ENCODE measurements at regions not wholly inside any gene's neighbourhood (a gene's known extent, or its start where the extent isn't known, plus 50 kb on each side); places are given as distances from the start of the nearest gene placed in this dataset.

GRCh38 chr1:55695151-55695550, 480.0 kb upstream of the USP24 start:
- DNase-seq: no peak

GRCh38 chr1:55694310-55694801, 479.2 kb upstream of the USP24 start:
- no peak for DNase-seq

- DNase-seq: no peak
These were observed 477.6 kb upstream of the USP24 start for GRCh38 chr1:55692726-55693125.

GRCh38 chr1:55690366-55690765, 475.2 kb upstream of the USP24 start:
- DNase-seq: no peak

- DNase-seq: no peak
These were observed 474.6 kb upstream of the USP24 start for GRCh38 chr1:55689800-55690199.

- DNase-seq: no peak
These were observed 470.4 kb upstream of the USP24 start for GRCh38 chr1:55685560-55685959.

- no peak for DNase-seq
These were observed 469.0 kb upstream of the USP24 start for GRCh38 chr1:55684131-55684650.

GRCh38 chr1:55682198-55682597, 467.0 kb upstream of the USP24 start:
- DNase-seq: no peak

- DNase-seq: no peak
These were observed 464.8 kb upstream of the USP24 start for GRCh38 chr1:55679971-55680370.

- no peak for DNase-seq
These were observed 458.3 kb upstream of the USP24 start for GRCh38 chr1:55673416-55673815.

- DNase-seq: no peak
These were observed 455.3 kb upstream of the USP24 start for GRCh38 chr1:55670331-55671082.

- no peak for DNase-seq
These were observed 454.1 kb upstream of the USP24 start for GRCh38 chr1:55669293-55669692.

GRCh38 chr1:55662875-55663274, 447.7 kb upstream of the USP24 start:
- DNase-seq: no peak

- no peak for DNase-seq
These were observed 443.8 kb upstream of the USP24 start for GRCh38 chr1:55658917-55659316.

GRCh38 chr1:55654750-55655149, 439.6 kb upstream of the USP24 start:
- DNase-seq: no peak

- no peak for DNase-seq
These were observed 439.0 kb upstream of the USP24 start for GRCh38 chr1:55654171-55654570.

GRCh38 chr1:55650444-55650843, 435.3 kb upstream of the USP24 start:
- no peak for DNase-seq

GRCh38 chr1:55646181-55646580, 431.0 kb upstream of the USP24 start:
- no peak for DNase-seq

- DNase-seq: no peak
These were observed 430.1 kb upstream of the USP24 start for GRCh38 chr1:55645270-55645669.

- no peak for DNase-seq
These were observed 426.8 kb upstream of the USP24 start for GRCh38 chr1:55641947-55642346.

GRCh38 chr1:55640708-55641473, 425.7 kb upstream of the USP24 start:
- no peak for DNase-seq

GRCh38 chr1:55639526-55639925, 424.4 kb upstream of the USP24 start:
- no peak for DNase-seq

- no peak for DNase-seq
These were observed 423.9 kb upstream of the USP24 start for GRCh38 chr1:55639051-55639450.

- no peak for DNase-seq
These were observed 421.5 kb upstream of the USP24 start for GRCh38 chr1:55636696-55637095.

All from retina (tissue), 1 donor.